SU-DHL-6 (cell line): ENCODE measurements at regions not wholly inside any gene's neighbourhood (a gene's known extent, or its start where the extent isn't known, plus 50 kb on each side); places are given as distances from the start of the nearest gene placed in this dataset.

Experiments used
- H2AFZ ChIP-seq: fragments of 200-600 bp; sonication (generic); 2 replicates; pipeline ENCODE4 v1.6.1; 2014; ENCODE audit warnings: low read depth, mild to moderate bottlenecking, moderate library complexity, mixed read lengths, antibody characterized with exemption, low read length; ENCODE audit not compliant: severe bottlenecking
- H3F3A ChIP-seq: fragments of 200-600 bp; shearing (Covaris generic); 2 replicates; pipeline ENCODE4 v1.6.0; 2016; ENCODE audit warnings: antibody characterized with exemption, mild to moderate bottlenecking; ENCODE audit not compliant: insufficient read depth
- H3K27ac ChIP-seq: fragments of 200-600 bp; sonication (generic); 2 replicates; pipeline ENCODE4 v1.5.1; 2016; ENCODE audit warnings: low read depth, mild to moderate bottlenecking, low read length, moderate library complexity, mixed read lengths
- H3K27me3 ChIP-seq: fragments of 200-600 bp; sonication (generic), shearing (Covaris generic); 2 replicates; pipeline ENCODE4 v1.6.0; 2014; ENCODE audit warnings: mild to moderate bottlenecking, low read length
- H3K36me3 ChIP-seq: fragments of 200-600 bp; sonication (generic); 2 replicates; pipeline ENCODE4 v1.6.1; 2014; ENCODE audit warnings: mild to moderate bottlenecking, low read length, mixed read lengths
- H3K4me2 ChIP-seq: fragments of 300-600, 200-600 bp; shearing (Covaris generic), sonication (generic); 2 replicates; pipeline ENCODE4 v1.6.0; 2014; ENCODE audit warnings: low read length, low read depth, mild to moderate bottlenecking; ENCODE audit not compliant: poor library complexity, severe bottlenecking
- H3K4me3 ChIP-seq: fragments of 200-600 bp; sonication (generic); 2 replicates; pipeline ENCODE4 v1.5.1; 2014; ENCODE audit warnings: antibody characterized with exemption, low read length, mild to moderate bottlenecking, mixed read lengths; ENCODE audit not compliant: insufficient read depth, poor library complexity, severe bottlenecking
- H3K79me2 ChIP-seq: fragments of 200-600 bp; sonication (generic); 2 replicates; pipeline ENCODE4 v1.6.1; 2014; ENCODE audit warnings: mild to moderate bottlenecking, low read length, moderate library complexity; ENCODE audit not compliant: insufficient read depth
- H3K9ac ChIP-seq: fragments of 200-600 bp; sonication (generic); 2 replicates; pipeline ENCODE4 v1.7.0; 2014; ENCODE audit warnings: mild to moderate bottlenecking, low read length
- H3K9me2 ChIP-seq: fragments of 200-600 bp; sonication (generic); replicated peaks from 2 replicates; pipeline ENCODE4 v1.6.1; 2014; ENCODE audit warnings: low read length; ENCODE audit not compliant: insufficient read depth
- H3K9me3 ChIP-seq: fragments of 200-600 bp; sonication (generic); 2 replicates; pipeline ENCODE4 v1.6.1; 2014; ENCODE audit warnings: low read length, mixed read lengths; ENCODE audit not compliant: insufficient read depth
- H4K20me1 ChIP-seq: fragments of 200-600 bp; sonication (generic); 2 replicates; pipeline ENCODE4 v1.6.1; 2014; ENCODE audit warnings: low read depth, mild to moderate bottlenecking, antibody characterized with exemption, low read length, moderate library complexity, mixed read lengths
- EZH2phosphoT487 ChIP-seq: fragments of 200-600 bp; sonication (generic), shearing (Covaris generic); conservative IDR thresholded peaks from 2 replicates; pipeline ENCODE4 v1.6.1; 2018; ENCODE audit warnings: mild to moderate bottlenecking, antibody characterized with exemption, low read length, moderate library complexity, mixed read lengths
- TF ChIP-seq, protein P1 (sequence below): fragments of 200-600 bp; sonication (generic); IDR thresholded peaks from one replicate; pipeline ENCODE4 v1.5.1; 2017; ENCODE audit warnings: antibody characterized with exemption, mild to moderate bottlenecking, low read length, moderate library complexity; ENCODE audit not compliant: insufficient read depth, poor library complexity, severe bottlenecking

GRCh38 chr14:48504921-48505320, 829.5 kb upstream of the MDGA2 start:
- H3F3A ChIP-seq = no peaks in the 10 kb centered on the region
- no peak for TF ChIP-seq EZH2phosphoT487
- TF ChIP-seq, protein P1, sequence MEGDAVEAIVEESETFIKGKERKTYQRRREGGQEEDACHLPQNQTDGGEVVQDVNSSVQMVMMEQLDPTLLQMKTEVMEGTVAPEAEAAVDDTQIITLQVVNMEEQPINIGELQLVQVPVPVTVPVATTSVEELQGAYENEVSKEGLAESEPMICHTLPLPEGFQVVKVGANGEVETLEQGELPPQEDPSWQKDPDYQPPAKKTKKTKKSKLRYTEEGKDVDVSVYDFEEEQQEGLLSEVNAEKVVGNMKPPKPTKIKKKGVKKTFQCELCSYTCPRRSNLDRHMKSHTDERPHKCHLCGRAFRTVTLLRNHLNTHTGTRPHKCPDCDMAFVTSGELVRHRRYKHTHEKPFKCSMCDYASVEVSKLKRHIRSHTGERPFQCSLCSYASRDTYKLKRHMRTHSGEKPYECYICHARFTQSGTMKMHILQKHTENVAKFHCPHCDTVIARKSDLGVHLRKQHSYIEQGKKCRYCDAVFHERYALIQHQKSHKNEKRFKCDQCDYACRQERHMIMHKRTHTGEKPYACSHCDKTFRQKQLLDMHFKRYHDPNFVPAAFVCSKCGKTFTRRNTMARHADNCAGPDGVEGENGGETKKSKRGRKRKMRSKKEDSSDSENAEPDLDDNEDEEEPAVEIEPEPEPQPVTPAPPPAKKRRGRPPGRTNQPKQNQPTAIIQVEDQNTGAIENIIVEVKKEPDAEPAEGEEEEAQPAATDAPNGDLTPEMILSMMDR = no peak
- no peaks in the 10 kb centered on the region for H3K36me3 ChIP-seq
- H3K4me3 ChIP-seq = no peak overlapping the region
- H3K27ac ChIP-seq = no peak overlapping the region
- H3K79me2 ChIP-seq = no peaks in the 10 kb centered on the region
- no peak overlapping the region for H3K9ac ChIP-seq
- no peaks in the 10 kb centered on the region for H3K9me2 ChIP-seq
- H4K20me1 ChIP-seq = no peaks in the 10 kb centered on the region
- H2AFZ ChIP-seq = no peak overlapping the region
- no peak overlapping the region for H3K4me2 ChIP-seq
- H3K27me3 ChIP-seq = no peaks in the 10 kb centered on the region
- H3K9me3 ChIP-seq = no peaks in the 10 kb centered on the region

DNA sequence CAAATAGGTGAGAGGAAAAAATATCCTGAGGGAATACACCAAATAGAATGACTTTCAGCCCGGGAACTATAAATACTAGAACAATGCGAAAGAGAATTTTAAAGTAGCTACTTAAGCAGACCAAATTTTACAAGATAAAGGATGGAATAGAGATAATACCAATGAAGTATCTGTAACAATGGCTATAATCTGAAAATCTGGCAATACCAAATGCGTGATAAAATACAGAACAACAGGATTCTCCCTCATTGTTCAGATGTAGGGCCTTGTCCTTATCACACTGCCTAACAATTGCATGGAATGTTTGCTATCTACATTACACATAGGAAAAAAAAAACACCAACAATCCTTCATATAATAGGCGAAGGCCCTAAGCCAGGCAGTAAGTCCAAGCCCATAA, 815.4 kb upstream of the MDGA2 start:
- no peaks in the 10 kb centered on the region for H3F3A ChIP-seq
- H3K27ac ChIP-seq = no peak overlapping the region
- no peaks in the 10 kb centered on the region for H4K20me1 ChIP-seq
- no peaks in the 10 kb centered on the region for H3K27me3 ChIP-seq
- H3K4me3 ChIP-seq = no peak overlapping the region
- H3K79me2 ChIP-seq = no peaks in the 10 kb centered on the region
- no peak overlapping the region for H2AFZ ChIP-seq
- TF ChIP-seq, protein P1 = no peak
- TF ChIP-seq EZH2phosphoT487 = no peak
- H3K9me2 ChIP-seq = no peaks in the 10 kb centered on the region
- H3K36me3 ChIP-seq = no peaks in the 10 kb centered on the region
- H3K9me3 ChIP-seq = no peaks in the 10 kb centered on the region
- H3K4me2 ChIP-seq = no peak overlapping the region
- H3K9ac ChIP-seq = no peak overlapping the region

DNA sequence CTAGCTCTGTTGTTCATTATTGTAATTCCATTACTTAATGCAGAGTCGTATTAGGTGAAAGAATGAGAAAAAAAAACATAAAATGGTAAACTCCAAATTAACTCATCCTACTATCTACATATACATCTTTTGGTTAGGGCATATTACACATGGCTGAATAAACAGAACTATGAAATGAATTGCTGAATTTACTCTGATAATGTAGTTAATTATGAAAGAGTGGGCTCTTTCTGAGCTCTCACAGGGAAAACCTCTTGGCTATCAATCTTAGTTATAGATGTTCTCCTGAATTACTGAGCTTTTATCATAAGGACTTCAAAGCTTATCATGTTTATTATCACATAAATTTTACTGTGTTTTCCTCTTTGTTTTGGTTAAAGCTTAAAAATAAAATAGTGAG, 798.5 kb upstream of the MDGA2 start:
- H3K36me3 ChIP-seq = no peaks in the 10 kb centered on the region
- no peaks in the 10 kb centered on the region for H3K9me3 ChIP-seq
- H3K4me3 ChIP-seq = no peak overlapping the region
- H3K4me2 ChIP-seq = no peak overlapping the region
- no peaks in the 10 kb centered on the region for H3K79me2 ChIP-seq
- H3K27me3 ChIP-seq = no peaks in the 10 kb centered on the region
- H4K20me1 ChIP-seq = no peaks in the 10 kb centered on the region
- H2AFZ ChIP-seq = peak overlapping the region; percentile 26
- H3K27ac ChIP-seq = no peak overlapping the region
- TF ChIP-seq, protein P1 = no peak
- TF ChIP-seq EZH2phosphoT487 = no peak
- no peaks in the 10 kb centered on the region for H3K9me2 ChIP-seq
- no peaks in the 10 kb centered on the region for H3F3A ChIP-seq
- no peak overlapping the region for H3K9ac ChIP-seq
